GM12892 (cell line): ENCODE measurements at regions not wholly inside any gene's neighbourhood (a gene's known extent, or its start where the extent isn't known, plus 50 kb on each side); places are given as distances from the start of the nearest gene placed in this dataset.

Experiments used
- DNase-seq: peaks from one replicate; pipeline ENCODE4 v3.0.0; 2011; ENCODE audit not compliant: insufficient read length
- FAIRE-seq: peaks from 2 replicates; lab custom pipeline; 2011; peaks lifted over from hg19 to GRCh38; lab: Jason Lieb, UNC
- POLR2A ChIP-seq: IDR thresholded peaks from 2 replicates; pipeline ENCODE4 v1.6.1; 2011; ENCODE audit warnings: low read depth, low read length, control low read depth
- POLR2AphosphoS5 ChIP-seq: IDR thresholded peaks from 2 replicates; pipeline ENCODE4 v1.6.1; 2011; ENCODE audit warnings: low read depth, low read length, control low read depth
- TAF1 ChIP-seq: IDR thresholded peaks from 2 replicates; pipeline ENCODE4 v1.6.1; 2011; ENCODE audit warnings: low read depth, mild to moderate bottlenecking, control low read depth, low read length, borderline replicate concordance

DNA sequence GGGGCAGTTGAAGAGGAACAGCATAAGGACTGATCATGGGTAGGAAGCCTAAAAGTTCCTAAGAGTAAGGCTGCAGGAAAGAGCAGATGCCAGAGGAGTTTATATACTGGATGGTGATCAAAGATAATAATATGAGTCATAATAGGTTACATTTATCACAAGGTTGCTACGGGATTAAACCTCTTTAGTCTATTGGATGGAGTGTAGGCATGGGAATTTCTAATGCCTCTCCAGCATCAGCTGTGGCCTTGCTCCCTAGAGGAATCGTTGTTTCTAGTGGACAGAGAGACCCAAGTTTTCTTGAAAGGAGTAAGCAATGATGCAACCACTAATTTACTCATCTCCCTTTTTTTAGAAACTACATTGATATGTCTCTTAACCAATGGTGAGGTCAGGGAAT is 213.4 kb downstream of the GPR37 start:
- no peak for DNase-seq
- FAIRE-seq = no peak
- no peak for TF ChIP-seq POLR2AphosphoS5
- TF ChIP-seq TAF1 = no peak
- TF ChIP-seq POLR2A = no peak

DNA sequence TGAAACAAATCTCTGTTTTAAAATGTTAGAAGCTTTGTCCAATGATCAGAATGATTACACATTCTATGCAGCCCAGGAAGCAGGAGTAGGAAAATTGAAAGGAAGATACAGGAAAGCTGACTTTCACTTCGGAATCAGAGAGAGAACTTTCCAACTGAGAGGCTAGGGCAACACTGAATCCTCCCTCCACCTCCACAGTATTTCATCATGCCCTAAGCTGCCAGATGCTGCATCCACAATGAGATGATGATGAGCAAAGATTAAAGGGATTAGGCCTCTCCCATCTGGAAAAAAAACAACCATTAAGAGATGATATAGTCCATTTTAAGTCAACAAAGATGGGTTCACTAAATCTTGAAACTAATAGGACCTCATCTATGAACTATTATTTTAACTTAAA is 215.6 kb downstream of the GPR37 start:
- FAIRE-seq = no peak
- TF ChIP-seq POLR2A (no peak), TAF1 (no peak), POLR2AphosphoS5 (no peak)
- no peak for DNase-seq

DNA sequence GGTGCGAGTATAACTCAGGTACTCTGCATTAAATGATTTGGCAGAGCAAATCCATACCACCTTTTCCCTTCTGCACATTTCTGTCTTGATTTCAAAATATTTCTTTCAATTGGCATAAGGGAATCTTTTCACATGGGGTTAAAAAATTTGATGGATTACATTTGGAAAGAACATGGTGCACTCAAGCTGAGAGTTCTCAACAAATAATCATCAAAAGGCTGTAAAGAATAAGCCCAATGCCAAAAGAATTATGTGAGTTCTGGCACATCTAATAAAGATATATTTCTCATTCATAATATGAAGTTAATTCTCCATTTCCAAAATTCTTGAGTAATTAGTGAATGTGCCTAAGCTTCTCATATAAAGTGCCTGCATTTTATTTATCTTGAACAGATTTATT is 223.1 kb downstream of the GPR37 start:
- FAIRE-seq (no peak), DNase-seq (no peak)
- no peak for TF ChIP-seq TAF1
- no peak for TF ChIP-seq POLR2AphosphoS5
- TF ChIP-seq POLR2A = no peak

DNA sequence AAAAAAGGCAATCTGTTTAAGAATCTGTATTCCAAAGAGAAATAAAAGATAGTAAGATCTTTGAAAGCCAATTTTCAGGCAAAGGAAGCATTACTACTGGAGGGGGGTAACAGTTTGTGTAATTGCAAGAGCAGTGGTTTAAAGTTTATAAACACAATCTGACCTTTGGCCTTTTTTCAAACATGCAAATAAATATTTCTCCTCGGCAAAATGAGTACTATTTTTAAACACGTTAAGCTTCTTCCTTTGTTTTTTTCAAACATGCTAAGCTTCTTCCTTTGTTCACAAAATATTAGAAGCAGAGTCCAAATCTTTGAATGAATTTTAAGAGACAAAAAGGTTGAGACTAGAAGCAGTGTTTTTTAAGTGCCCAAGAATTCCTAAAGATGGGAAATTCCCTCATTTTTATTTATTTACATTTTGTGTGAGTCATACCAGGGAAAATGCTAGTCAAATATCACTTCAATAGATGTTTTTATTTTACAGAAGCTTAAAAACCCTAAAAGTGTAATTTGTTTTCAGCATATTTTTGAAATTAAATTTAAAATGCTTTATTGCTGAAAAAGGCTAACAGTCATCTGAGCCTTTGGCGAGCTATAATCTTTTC is 229.3 kb downstream of the GPR37 start:
- DNase-seq = no peak
- TF ChIP-seq POLR2A (no peak), TAF1 (no peak), POLR2AphosphoS5 (no peak)
- FAIRE-seq = no peak

DNA sequence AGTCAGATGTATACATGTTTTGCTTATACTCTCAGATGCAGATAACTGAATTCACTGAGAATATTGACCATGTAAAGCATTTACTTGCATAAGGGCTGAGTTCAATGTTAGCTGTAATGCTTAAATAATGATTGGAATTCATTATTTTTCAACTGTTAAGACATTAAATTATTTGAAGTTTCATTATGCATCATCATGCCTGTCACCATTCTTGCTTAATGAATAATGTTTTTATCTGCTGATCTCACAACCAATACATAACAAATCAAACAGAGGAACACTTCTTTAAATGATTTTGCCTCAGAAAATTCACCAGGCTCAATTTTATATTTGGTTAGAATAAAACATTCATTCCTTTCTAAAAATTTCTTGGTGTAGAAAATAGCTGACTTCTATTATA is 233.4 kb downstream of the GPR37 start:
- TF ChIP-seq POLR2AphosphoS5 = no peak
- TF ChIP-seq POLR2A = no peak
- TF ChIP-seq TAF1 = no peak
- DNase-seq = no peak
- FAIRE-seq = no peak

DNA sequence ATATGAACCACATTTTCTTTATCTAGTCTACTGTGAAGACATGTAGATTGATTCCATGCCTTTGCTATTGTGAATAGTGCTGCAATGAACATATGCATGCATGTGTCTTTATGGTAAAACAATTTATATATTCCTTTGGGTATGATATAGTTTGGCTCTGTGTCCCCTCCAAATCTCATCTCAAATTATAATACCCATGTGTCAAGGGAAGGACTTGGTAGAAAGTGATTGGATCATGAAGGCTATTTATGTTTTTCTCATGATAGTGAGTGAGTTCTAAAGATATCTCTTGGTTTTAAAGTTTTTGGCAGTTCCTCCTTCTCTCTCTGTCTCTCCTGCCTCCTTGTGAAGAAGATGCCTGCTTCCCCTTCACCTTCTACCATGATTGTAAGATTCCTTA is 248.7 kb downstream of the GPR37 start:
- FAIRE-seq (no peak), DNase-seq (no peak)
- TF ChIP-seq TAF1 (no peak), POLR2A (no peak), POLR2AphosphoS5 (no peak)

DNA sequence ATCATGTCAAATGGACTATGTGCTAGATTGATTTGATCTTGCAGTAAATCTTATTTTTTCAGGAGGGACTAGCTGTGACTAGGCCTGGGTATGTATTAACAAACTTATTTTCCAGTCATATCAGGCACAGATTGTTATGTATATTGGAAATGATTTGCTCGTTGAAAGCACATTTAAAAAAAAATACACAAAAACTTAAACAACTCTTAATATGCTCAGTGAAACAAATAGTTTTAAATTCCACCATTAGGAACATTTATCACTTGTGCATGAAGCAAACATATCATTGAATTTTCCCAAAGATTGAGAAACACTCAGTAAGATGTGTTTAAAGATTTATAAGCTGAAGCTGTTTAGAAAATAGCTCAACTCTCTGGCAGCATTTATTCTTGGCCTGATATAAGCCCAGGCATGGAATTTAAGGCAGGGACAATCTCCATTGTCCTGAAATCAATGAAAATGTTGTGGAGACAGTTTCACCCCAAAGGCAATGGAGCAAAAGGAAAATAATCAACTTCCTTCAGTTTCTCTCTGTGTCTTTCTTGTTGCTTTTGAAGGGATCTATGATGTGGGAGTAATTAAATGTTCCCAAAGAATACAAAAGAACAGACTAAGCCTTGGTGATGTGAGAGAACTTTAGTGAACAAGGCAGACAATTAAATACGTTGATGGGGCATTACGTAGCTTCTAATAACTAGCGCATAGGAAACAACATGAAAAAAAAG is 250.3 kb downstream of the GPR37 start:
- DNase-seq = no peak
- FAIRE-seq = no peak
- no peak for TF ChIP-seq TAF1
- TF ChIP-seq POLR2AphosphoS5 = no peak

DNA sequence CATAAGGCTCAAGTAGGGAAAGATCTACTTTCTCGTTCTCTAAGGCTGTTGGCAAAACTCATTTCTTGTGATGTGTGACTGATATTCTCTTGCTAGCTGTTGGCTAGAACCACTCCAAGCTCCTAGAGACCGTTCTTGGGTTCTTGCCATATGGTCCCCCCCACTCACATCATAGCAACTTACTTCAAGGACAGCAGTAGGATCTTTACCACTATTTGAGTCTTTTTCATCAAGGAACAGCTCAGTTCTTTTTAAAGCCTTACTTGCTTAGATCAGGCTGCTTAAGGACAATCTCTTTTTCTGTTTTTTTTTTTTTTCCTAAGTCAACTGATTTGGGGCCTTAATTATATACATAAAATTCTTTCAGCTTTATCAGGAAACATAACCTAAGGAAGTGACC is 251.1 kb downstream of the GPR37 start:
- TF ChIP-seq POLR2AphosphoS5 = no peak
- no peak for TF ChIP-seq TAF1
- TF ChIP-seq POLR2A = no peak
- no peak for DNase-seq
- no peak for FAIRE-seq

DNA sequence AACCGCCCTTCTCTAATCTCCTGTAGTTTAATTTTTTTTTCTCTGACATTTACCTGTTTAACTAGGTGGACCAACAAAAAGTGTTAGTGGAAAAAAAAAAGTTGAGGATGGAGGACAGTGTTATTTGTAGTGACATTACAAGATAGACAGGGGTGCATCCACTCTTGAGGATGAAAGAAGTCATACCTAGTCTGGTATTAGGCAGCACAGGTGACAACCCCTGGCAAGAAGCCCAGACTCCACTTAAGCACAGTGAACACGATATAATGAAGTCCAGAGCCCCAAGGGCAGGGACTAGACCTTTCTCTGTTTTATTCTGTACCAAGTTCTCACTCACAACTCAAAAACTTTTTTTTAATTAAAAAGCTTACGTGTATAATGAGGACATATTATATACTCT is 268.4 kb downstream of the GPR37 start:
- DNase-seq = no peak
- TF ChIP-seq POLR2A (no peak), TAF1 (no peak), POLR2AphosphoS5 (no peak)
- FAIRE-seq = no peak

DNA sequence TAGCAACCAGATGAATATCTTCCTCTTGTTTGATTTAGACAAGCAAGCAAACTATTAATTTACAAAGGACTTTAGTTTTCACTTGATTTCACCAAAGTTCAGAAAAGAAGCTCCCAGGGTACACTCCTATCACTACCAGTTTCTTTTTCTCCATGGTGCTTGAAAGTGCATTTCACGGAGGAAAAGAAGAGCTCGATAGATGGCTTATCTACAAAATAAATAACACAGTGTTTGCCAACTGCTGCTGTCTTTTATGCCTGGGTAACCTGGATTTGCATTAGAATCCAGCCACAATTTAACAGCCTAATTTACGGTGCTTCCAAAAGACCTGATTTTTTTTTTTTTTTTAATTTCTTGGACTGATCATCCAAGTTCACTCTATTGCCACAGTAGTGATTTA is 275.7 kb downstream of the GPR37 start:
- no peak for TF ChIP-seq POLR2AphosphoS5
- no peak for TF ChIP-seq POLR2A
- no peak for DNase-seq
- no peak for FAIRE-seq

DNA sequence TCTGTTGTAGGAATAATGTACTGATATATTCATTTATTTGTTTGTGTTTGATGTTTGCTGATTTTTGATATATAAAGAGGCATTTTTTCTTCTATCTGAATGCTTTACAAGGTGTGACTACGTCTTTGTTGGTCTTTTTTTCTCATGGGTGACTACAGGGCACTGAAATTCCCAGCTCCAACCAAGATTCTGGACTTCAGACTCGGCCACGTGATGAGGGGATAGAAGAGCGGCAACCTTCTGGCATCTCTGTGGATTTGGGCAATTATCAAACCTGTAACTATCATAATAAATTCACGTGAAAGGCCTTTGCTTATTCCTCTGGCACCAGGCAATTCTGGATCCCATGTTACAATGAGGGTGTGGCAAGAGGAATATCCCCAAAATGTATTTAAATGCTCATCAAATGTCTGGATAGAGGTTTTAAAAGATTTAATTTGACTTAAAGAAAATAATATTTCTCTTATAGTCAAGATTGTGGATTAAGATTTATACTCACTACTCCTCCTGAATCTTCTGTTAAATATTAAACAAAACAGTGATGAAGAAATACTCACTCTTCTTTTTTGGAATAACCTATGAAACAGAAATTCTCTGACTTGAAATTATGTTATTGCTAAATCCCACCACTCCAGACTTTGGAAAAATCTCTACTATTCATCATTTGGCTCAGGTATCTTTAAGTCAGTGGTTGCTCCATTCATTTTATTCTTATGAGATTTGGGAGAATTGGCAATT is 276.3 kb downstream of the GPR37 start:
- FAIRE-seq (no peak), DNase-seq (no peak)
- TF ChIP-seq POLR2AphosphoS5 = no peak
- no peak for TF ChIP-seq TAF1
- TF ChIP-seq POLR2A = no peak

DNA sequence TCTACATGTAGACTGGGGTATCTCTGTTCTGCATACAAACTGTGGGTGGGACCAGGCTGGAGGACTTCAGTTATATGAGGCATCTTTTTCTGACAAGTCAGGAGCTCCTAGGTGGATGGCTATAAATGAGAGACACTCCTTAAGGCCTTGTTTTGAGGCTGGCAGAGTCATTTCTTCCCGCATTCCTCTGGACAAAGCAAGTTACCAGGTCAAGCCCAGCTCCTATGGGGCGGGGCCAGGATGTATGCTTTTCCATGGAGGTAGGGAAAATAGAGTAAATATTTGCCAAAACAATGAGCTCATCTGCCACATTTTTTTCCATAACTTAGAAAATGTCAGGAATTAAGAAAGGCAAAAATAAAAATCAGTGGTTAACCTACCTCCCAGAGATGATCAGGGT is 283.4 kb downstream of the GPR37 start:
- no peak for TF ChIP-seq TAF1
- no peak for TF ChIP-seq POLR2AphosphoS5
- no peak for TF ChIP-seq POLR2A
- FAIRE-seq (no peak), DNase-seq (no peak)
